LNCaP clone FGC (cell line): ENCODE measurements at regions not wholly inside any gene's neighbourhood (a gene's known extent, or its start where the extent isn't known, plus 50 kb on each side); places are given as distances from the start of the nearest gene placed in this dataset.

Source experiments
- DNase-seq: peaks from one replicate; pipeline ENCODE4 v3.0.0-alpha.2; 2011; ENCODE audit warnings: low read depth
- H3K4me3 ChIP-seq: 2 replicates; pipeline ENCODE4 v1.5.1; 2011; ENCODE audit warnings: mild to moderate bottlenecking, low read depth, low read length, control low read depth
- TF ChIP-seq, protein P1 (sequence below): IDR thresholded peaks from 2 replicates; pipeline ENCODE4 v1.5.1; 2012; ENCODE audit warnings: mild to moderate bottlenecking; ENCODE audit not compliant: control insufficient read depth, insufficient read depth; ENCODE audit errors: extremely low read depth

DNA sequence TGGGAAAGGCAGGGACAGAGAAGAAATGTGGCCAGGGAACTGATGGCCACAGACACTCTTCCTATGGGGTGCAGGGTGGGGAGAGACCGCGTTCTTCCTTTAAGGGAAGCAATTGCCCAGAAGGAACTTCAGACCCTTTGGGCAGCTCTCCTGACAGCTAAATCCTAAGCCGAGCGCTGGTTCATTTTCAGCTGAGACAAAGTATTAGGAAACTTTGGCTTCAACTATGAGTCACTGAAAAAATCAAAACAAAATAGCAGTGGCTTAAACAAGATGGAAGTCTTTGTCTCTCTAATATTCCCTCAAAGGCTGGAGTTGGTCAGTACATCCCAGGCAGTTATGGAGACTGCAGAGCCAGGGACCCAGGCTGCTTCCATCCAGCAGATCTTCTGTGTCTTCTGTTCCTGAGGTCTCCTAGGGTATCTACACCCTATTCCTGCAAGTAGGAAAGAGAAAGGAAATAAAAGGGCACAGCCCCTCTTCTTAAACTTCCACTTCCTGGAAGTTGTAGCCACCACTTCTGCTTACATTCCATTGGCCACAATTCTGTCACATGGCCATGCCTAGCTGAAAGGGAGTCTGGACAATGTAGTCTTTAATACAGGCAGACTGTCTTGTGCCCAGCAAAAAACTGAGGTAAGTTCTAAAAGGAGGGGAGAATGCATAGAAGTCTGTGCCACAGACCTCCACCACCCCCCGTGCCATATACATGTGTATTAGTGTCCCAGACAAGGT is 163.5 kb downstream of the KATNAL1 start:
- no peak for DNase-seq
- no peak overlapping the region for H3K4me3 ChIP-seq
- TF ChIP-seq, protein P1, sequence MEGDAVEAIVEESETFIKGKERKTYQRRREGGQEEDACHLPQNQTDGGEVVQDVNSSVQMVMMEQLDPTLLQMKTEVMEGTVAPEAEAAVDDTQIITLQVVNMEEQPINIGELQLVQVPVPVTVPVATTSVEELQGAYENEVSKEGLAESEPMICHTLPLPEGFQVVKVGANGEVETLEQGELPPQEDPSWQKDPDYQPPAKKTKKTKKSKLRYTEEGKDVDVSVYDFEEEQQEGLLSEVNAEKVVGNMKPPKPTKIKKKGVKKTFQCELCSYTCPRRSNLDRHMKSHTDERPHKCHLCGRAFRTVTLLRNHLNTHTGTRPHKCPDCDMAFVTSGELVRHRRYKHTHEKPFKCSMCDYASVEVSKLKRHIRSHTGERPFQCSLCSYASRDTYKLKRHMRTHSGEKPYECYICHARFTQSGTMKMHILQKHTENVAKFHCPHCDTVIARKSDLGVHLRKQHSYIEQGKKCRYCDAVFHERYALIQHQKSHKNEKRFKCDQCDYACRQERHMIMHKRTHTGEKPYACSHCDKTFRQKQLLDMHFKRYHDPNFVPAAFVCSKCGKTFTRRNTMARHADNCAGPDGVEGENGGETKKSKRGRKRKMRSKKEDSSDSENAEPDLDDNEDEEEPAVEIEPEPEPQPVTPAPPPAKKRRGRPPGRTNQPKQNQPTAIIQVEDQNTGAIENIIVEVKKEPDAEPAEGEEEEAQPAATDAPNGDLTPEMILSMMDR: no peak

DNA sequence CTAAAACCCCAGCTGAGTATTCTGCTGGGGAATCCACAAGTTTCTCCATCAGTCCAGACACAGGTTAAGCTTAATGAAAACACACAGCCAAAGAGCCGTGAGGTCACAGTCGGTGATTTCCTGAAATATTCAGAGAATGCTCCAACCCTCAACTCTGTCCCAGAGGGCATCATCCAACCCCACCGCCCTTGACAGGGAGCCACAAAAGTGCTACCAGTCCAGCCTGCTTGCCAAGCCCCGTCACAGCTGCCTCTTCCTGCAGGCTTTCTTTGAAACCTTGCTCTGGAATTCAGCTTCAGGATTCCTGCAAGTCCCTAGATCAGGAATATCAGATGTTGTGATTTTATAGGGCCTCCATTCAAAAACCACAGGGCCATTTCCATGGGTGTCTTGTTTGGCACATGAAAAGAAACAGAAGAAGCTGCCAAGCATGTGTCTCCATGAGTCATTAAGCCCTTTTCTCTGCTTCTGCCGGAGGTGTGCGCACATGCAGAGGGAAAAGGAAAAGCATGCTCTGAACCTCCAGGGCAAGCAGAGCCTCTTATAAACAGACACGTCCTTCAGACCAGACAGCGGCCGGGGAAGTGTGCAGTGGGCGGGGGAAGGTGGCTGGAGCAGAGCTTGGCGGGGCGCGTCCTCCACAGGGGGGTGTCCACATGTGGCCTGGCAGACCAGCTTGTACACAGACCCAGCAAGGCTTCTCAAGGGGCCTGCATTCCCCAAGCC is 164.7 kb downstream of the KATNAL1 start:
- H3K4me3 ChIP-seq: no peak overlapping the region
- no peak for DNase-seq

DNA sequence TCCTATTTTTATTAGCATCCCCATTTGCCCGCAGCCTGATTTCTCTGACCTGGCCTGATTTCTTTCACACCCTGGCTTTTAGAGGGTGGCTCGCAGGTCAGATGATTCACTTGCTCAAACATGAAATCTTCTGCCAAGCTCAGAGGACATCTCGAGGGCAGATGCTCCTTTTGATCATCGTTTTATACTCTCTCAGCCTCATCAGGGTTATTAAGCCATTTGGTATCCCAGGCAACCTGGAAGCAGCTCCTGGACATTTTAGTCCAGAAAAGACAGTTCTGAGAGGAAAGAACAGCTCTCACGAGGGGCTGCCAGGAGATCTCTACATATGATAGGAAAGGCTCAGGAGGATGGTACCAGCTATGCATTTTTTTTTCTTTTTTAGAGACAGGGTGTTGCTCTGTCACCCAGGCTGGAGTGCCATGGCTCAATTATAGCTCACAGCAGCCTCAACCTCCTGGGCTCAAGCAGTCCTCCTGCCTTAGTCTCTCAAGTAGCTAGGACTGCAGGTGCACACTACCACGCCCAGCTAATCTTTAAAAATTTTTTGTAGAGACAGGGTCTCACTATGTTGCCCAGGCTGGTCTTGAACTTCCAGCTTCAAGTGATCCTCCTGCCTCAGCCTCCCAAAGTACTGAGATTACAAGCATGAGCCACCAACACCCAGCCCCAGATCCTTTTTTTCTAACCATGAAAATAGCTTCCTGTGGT is 165.4 kb downstream of the KATNAL1 start:
- DNase-seq: no peak
- H3K4me3 ChIP-seq: no peak overlapping the region
- TF ChIP-seq, protein P1: no peak

More for the DNA sequence above, 164.7 kb downstream of the KATNAL1 start:
- TF ChIP-seq, protein P1: no peak

DNA sequence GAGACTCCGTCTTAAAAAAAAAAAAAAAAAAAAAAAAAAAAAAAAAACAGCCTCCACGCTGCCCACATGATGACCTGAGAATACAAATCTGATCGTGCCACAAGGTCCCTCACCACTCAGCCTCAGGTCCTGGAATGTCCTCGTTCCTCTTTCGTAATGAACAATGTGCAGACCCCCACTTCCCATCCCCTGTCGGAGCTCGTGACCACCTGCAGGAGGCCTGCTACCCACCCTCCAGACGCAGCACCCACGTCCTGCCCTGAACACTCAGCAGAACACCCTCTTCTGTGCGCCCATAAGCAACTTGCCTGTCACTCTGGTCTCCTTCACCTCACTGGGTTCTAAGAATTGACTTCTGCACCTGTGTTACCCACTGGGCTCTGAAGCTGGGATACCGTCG is 166.4 kb downstream of the KATNAL1 start:
- TF ChIP-seq, protein P1: no peak
- no peak for DNase-seq
- no peak overlapping the region for H3K4me3 ChIP-seq

DNA sequence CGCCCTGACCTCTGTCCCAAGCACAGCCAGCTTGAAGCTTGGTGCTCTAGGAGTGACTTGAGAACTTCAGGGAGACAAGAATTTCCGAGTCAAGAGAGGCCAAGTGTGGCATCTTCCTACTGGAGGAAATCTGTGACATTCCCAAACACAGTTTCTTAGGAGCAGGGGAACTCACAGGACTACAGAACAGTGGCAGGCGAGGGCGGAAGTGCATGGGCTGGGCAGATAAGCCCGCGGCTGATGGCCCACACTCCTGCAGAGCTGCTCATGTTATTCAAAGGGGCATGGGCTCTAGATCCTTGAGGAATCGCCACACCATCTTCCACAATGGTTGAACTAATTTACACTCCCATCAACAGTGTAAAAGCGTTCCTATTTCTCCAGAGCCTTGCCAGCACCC is 168.8 kb downstream of the KATNAL1 start:
- DNase-seq: no peak
- TF ChIP-seq, protein P1: no peak
- H3K4me3 ChIP-seq: no peak overlapping the region

DNA sequence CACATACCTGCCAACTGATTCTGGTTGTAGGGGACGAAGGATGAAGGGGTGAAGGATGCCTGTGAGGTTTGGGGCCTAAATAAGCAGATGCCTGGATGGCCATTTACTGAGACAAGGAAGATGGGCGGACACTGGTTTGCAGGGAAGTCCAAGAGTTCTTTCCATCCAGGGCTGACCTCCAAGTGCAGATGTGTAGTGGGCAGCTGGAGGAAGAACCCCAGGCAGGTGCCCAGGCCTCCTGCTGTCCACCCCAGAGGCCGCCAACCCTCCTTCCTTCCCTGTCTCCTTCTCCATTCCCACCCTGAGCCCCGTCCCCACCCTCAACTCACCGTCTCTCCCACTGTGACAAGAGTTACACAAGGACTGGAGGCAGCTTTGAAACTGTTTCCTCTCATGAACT is 171.5 kb downstream of the KATNAL1 start:
- no peak for DNase-seq
- TF ChIP-seq, protein P1: no peak
- no peak overlapping the region for H3K4me3 ChIP-seq
